ACC112 (cell line): ENCODE measurements at regions not wholly inside any gene's neighbourhood (a gene's known extent, or its start where the extent isn't known, plus 50 kb on each side); places are given as distances from the start of the nearest gene placed in this dataset.
A peak's percentile ranks its signal among the peaks of the same experiment; 100 is the strongest.

ENCODE experiments used
- H2AFZ ChIP-seq: fragments of 200-600 bp; sonication (generic); one replicate; pipeline ENCODE4 v1.6.0; 2017; ENCODE audit warnings: antibody characterized with exemption, low read length; ENCODE audit not compliant: unreplicated experiment
- H3K27ac ChIP-seq: fragments of 200-600 bp; sonication (generic); 2 replicates; pipeline ENCODE4 v1.5.1; 2014; ENCODE audit warnings: low read depth, mild to moderate bottlenecking, antibody characterized with exemption, low read length, moderate library complexity
- H3K27me3 ChIP-seq: fragments of 200-600 bp; sonication (generic); 2 replicates; pipeline ENCODE4 v1.6.1; 2014; ENCODE audit warnings: mild to moderate bottlenecking, antibody characterized with exemption, low read length, moderate library complexity, mixed read lengths; ENCODE audit not compliant: insufficient read depth
- H3K36me3 ChIP-seq: fragments of 200-600 bp; sonication (generic); 2 replicates; pipeline ENCODE4 v1.6.1; 2016; ENCODE audit warnings: mild to moderate bottlenecking, antibody characterized with exemption, low read length, moderate library complexity, mixed read lengths; ENCODE audit not compliant: insufficient read depth
- H3K4me1 ChIP-seq: fragments of 200-600 bp; sonication (generic); one replicate; pipeline ENCODE4 v1.6.1; 2016; ENCODE audit warnings: low read length, mixed read lengths; ENCODE audit not compliant: insufficient read depth, unreplicated experiment, control insufficient read depth
- H3K4me3 ChIP-seq: fragments of 200-600 bp; sonication (generic); 2 replicates; pipeline ENCODE4 v1.5.1; 2014; ENCODE audit warnings: mild to moderate bottlenecking, low read depth, low read length
- H3K79me2 ChIP-seq: fragments of 200-600 bp; sonication (generic); one replicate; pipeline ENCODE4 v1.6.0; 2016; ENCODE audit warnings: low read length; ENCODE audit not compliant: control insufficient read depth, unreplicated experiment, insufficient read depth

- peaks cover 6% of the 10 kb centered on the region for H3K4me1 ChIP-seq
- no peaks in the 10 kb centered on the region for H3K36me3 ChIP-seq
- H3K27ac ChIP-seq = no peak overlapping the region
- no peaks in the 10 kb centered on the region for H3K79me2 ChIP-seq
- H3K27me3 ChIP-seq = no peaks in the 10 kb centered on the region
- H2AFZ ChIP-seq = no peak overlapping the region
- no peak overlapping the region for H3K4me3 ChIP-seq
These were observed 365.8 kb upstream of the ZNF608 start for GRCh38 chr5:125112196-125112595.

- H3K27ac ChIP-seq = no peak overlapping the region
- H3K27me3 ChIP-seq = no peaks in the 10 kb centered on the region
- H2AFZ ChIP-seq = no peak overlapping the region
- H3K36me3 ChIP-seq = no peaks in the 10 kb centered on the region
- H3K4me1 ChIP-seq = peaks cover 6% of the 10 kb centered on the region
- H3K4me3 ChIP-seq = no peak overlapping the region
- H3K79me2 ChIP-seq = no peaks in the 10 kb centered on the region
These were observed 366.9 kb upstream of the ZNF608 start for GRCh38 chr5:125113328-125113727.

GRCh38 chr5:125115195-125115525 lies 368.7 kb upstream of the ZNF608 start:
- no peaks in the 10 kb centered on the region for H3K79me2 ChIP-seq
- peaks cover 6% of the 10 kb centered on the region for H3K4me1 ChIP-seq
- H2AFZ ChIP-seq = no peak overlapping the region
- H3K36me3 ChIP-seq = no peaks in the 10 kb centered on the region
- no peak overlapping the region for H3K4me3 ChIP-seq
- no peak overlapping the region for H3K27ac ChIP-seq
- no peaks in the 10 kb centered on the region for H3K27me3 ChIP-seq

GRCh38 chr5:125117566-125117965 lies 371.1 kb upstream of the ZNF608 start:
- no peaks in the 10 kb centered on the region for H3K4me1 ChIP-seq
- no peaks in the 10 kb centered on the region for H3K36me3 ChIP-seq
- H2AFZ ChIP-seq = no peak overlapping the region
- no peak overlapping the region for H3K4me3 ChIP-seq
- H3K79me2 ChIP-seq = no peaks in the 10 kb centered on the region
- H3K27me3 ChIP-seq = no peaks in the 10 kb centered on the region
- H3K27ac ChIP-seq = no peak overlapping the region

DNA sequence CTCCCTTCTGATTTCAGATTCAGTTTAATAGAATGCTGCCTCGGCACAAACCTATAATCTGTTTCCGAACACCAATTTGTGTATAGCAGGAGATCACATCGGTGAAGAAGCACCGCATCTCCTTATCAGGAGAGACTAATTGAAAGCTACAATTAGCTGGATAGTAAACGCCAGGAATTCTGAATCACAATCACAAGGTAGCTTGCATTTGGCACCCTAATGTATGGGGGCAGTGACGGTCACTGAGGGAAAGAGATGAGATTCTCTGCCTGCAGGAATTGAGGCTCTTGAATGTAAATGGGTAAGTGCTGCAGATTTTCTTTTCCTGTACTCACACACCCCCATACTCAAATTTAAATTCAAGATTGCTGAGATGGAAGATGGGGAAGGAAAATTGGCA lies 373.6 kb upstream of the ZNF608 start:
- no peaks in the 10 kb centered on the region for H3K27me3 ChIP-seq
- no peaks in the 10 kb centered on the region for H3K4me1 ChIP-seq
- no peaks in the 10 kb centered on the region for H3K36me3 ChIP-seq
- no peaks in the 10 kb centered on the region for H3K79me2 ChIP-seq
- H3K27ac ChIP-seq = no peak overlapping the region
- H2AFZ ChIP-seq = no peak overlapping the region
- no peak overlapping the region for H3K4me3 ChIP-seq

DNA sequence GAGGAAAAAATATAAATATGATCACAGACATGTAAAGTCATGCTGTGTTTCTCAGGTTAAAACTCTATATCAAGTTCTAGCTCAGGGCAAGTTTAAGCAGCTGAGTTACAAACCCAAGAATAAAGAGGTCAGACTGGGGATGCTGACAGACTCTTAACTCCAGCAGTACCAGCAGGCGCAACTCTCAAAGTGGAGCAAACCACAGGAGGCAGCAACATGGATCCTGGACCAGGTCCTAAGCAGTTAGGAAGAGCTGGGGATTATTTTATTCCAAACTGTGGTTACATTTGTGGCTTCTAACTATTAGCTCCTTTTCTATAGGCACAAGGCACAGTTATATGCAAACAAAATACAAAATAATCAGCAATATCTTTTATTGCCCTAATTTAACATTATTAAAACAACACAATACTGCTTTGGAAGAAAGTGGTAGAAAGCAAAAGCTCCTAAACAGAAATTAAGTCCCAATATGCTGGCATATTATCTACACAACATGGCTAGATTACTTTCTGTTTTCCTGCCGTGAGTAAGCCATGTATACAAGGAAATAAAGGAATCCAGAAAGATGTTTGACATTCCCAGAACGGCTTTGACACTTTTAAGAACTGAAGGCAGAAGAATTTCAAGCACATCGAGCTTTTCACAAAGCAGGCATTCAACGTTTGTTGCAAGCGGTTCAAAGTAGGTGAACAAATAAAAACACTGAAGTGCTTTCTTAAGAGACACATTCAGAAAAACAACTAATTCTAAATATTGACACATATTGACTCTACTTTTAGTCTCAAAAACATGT lies 378.8 kb upstream of the ZNF608 start:
- Histone ChIP-seq H3K4me1 (no peaks in the 10 kb centered on the region), H3K4me3 (no peak overlapping the region), H2AFZ (peak overlapping the region; percentile 37), H3K27me3 (no peaks in the 10 kb centered on the region), H3K36me3 (no peaks in the 10 kb centered on the region), H3K79me2 (no peaks in the 10 kb centered on the region), H3K27ac (no peak overlapping the region)

GRCh38 chr5:125126050-125126449 lies 379.6 kb upstream of the ZNF608 start:
- Histone ChIP-seq H2AFZ (no peak overlapping the region), H3K79me2 (no peaks in the 10 kb centered on the region), H3K4me3 (no peak overlapping the region), H3K27ac (no peak overlapping the region), H3K36me3 (no peaks in the 10 kb centered on the region), H3K4me1 (no peaks in the 10 kb centered on the region), H3K27me3 (no peaks in the 10 kb centered on the region)

- no peak overlapping the region for H2AFZ ChIP-seq
- no peak overlapping the region for H3K27ac ChIP-seq
- no peak overlapping the region for H3K4me3 ChIP-seq
- no peaks in the 10 kb centered on the region for H3K27me3 ChIP-seq
- no peaks in the 10 kb centered on the region for H3K36me3 ChIP-seq
- H3K79me2 ChIP-seq = no peaks in the 10 kb centered on the region
- H3K4me1 ChIP-seq = peaks cover 2% of the 10 kb centered on the region
These were observed 382.8 kb upstream of the ZNF608 start for GRCh38 chr5:125129151-125129806.

DNA sequence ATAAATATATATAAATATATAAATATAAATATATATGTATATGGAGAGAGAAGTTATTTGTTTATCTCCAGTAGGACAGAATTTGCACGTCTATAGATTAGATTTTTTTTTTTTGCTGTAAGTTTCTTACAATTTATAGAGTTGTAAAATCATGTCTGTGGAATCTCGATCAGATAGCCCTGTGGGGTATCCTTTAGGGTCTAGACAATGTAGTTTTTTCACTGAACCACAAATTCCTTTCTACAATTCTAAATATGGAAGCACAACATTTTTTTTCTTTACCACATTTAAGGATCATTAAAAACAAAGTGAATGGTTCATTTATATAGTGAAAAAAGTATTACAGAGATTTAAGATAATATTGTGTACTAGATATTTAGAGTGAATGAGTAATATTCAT lies 384.2 kb upstream of the ZNF608 start:
- H3K4me1 ChIP-seq = peaks cover 10% of the 10 kb centered on the region
- no peak overlapping the region for H3K27ac ChIP-seq
- H3K79me2 ChIP-seq = no peaks in the 10 kb centered on the region
- H3K36me3 ChIP-seq = no peaks in the 10 kb centered on the region
- H3K27me3 ChIP-seq = no peaks in the 10 kb centered on the region
- H3K4me3 ChIP-seq = no peak overlapping the region
- no peak overlapping the region for H2AFZ ChIP-seq

- Histone ChIP-seq H3K36me3 (no peaks in the 10 kb centered on the region), H3K27me3 (no peaks in the 10 kb centered on the region), H3K4me3 (no peak overlapping the region), H3K79me2 (no peaks in the 10 kb centered on the region), H3K27ac (peak overlapping the region; percentile 83), H3K4me1 (peaks cover 10% of the 10 kb centered on the region), H2AFZ (no peak overlapping the region)
These were observed 388.0 kb upstream of the ZNF608 start for GRCh38 chr5:125134216-125135081.
